Cardiac fibroblast (primary cell): ENCODE measurements at regions not wholly inside any gene's neighbourhood (a gene's known extent, or its start where the extent isn't known, plus 50 kb on each side); places are given as distances from the start of the nearest gene placed in this dataset.
"Not testable (repeated sequence)": the region's sequence is repeated elsewhere in the genome, so short reads cannot be mapped to it uniquely, and the experiment has no call there.

Experiments
- DNase-seq, 2 donors: peaks; one replicate each; pipeline versions ENCODE4 v3.0.0 to v3.0.0-alpha.2; 2010; ENCODE audit warnings: low read depth in 2 of 2
- H3K4me3 ChIP-seq, 2 donors: replicated peaks in 1 of 2; 1 replicate in 1 of 2; 2 replicates in 1 of 2; pipeline ENCODE4 v1.5.1; 2011; ENCODE audit warnings: low read depth in 2 of 2, low read length in 2 of 2, mild to moderate bottlenecking in 2 of 2, moderate library complexity in 1 of 2
- TF ChIP-seq, protein P1 (sequence below): IDR thresholded peaks from one replicate; pipeline ENCODE4 v1.5.1; 2011; ENCODE audit warnings: low read depth, mild to moderate bottlenecking, low read length, inconsistent platforms

DNA sequence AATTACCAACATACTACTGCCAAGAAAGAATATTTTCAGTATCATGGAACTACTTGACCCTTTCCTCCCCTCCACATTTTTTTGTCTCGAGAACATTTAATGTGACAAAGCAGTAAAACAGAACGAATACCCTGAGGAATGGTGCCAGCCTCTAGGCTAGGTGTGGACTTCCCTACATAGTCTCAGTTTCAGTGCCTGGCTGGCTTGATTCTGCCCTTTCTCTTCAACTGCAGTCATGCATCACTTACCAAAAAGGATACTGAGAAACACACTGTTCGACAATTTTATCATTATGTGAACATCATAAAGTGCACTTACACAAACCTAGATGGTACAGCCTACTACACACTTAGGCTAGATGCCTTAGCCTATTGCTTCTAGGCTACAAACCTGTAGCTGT is 305.3 kb upstream of the HNRNPA3 start:
- no peak overlapping the region for H3K4me3 ChIP-seq
- TF ChIP-seq, protein P1, sequence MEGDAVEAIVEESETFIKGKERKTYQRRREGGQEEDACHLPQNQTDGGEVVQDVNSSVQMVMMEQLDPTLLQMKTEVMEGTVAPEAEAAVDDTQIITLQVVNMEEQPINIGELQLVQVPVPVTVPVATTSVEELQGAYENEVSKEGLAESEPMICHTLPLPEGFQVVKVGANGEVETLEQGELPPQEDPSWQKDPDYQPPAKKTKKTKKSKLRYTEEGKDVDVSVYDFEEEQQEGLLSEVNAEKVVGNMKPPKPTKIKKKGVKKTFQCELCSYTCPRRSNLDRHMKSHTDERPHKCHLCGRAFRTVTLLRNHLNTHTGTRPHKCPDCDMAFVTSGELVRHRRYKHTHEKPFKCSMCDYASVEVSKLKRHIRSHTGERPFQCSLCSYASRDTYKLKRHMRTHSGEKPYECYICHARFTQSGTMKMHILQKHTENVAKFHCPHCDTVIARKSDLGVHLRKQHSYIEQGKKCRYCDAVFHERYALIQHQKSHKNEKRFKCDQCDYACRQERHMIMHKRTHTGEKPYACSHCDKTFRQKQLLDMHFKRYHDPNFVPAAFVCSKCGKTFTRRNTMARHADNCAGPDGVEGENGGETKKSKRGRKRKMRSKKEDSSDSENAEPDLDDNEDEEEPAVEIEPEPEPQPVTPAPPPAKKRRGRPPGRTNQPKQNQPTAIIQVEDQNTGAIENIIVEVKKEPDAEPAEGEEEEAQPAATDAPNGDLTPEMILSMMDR = no peak
- no peak for DNase-seq

DNA sequence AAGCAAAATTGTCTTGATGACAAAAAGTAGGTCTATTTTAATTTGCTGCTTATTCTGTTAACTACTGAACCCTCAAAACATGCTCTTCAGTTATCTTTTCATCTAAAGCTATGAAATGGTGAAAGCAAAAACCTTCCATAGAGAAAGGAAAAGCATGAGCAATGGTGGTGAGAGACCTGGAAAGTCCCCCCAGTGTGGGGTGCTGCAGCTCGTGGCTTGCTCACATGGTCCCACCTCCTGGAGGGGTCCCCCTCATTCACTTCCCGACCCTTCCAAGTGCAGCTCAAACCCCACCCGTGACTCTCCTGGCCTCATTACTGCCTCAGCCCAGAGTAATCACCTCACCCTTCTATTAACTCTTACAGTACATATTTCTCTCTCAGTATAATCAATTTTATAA is 301.8 kb upstream of the HNRNPA3 start:
- TF ChIP-seq, protein P1 = no peak
- no peak overlapping the region for H3K4me3 ChIP-seq
- no peak for DNase-seq

DNA sequence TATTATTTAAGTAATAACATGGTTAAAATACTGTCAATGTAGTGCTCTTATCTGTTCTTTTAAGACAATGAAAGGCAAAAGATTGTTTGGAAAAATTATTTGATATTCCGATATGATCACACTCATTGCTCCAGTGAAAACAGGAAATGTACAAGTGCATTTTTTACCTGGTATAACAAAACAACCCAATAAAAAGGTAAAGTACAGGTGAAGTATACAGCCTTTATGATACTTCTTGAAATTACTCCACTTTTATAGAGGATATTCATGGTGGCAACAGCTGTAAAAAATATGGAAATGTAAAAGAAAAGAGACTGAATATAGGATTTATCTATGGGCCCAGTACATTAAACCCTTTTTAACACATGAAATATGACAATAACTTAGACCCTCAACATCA is 298.6 kb upstream of the HNRNPA3 start:
- no peak overlapping the region for H3K4me3 ChIP-seq
- no peak for DNase-seq
- TF ChIP-seq, protein P1 = no peak

DNA sequence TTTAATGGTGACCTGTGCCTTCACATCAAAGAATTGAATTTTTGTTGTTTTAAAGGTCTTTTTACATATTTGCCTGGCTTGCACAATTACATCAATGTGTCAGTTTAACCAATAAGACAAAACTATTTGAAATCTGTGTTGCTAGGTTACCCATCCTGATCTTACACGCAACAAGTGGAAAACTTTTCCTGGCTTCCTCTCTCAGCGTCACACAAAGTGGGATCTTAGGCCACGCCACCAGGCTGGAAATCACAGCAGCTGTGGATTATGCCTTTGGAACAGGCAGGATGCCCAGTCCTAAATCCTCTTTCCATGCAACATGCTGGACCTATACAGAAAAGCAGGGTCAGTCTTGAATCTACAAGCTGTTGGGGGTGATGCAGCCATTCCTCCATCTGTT is 298.2 kb upstream of the HNRNPA3 start:
- DNase-seq = no peak
- no peak overlapping the region for H3K4me3 ChIP-seq

DNA sequence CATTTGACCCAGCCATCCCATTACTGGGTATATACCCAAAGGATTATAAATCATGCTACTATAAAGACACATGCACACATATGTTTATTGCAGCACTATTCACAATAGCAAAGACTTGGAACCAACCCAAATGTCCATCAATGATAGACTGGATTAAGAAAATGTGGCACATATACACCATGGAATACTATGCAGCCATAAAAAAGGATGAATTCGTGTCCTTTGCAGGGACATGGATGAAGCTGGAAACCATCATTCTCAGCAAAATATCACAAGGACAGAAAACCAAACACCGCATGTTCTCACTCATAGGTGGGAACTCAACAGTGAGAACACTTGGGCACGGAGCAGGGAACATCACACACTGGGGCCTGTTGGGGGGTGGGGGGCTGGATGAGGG is 290.0 kb upstream of the HNRNPA3 start:
- DNase-seq, H3K4me3 ChIP-seq: not testable (repeated sequence)

More for the DNA sequence above, 298.2 kb upstream of the HNRNPA3 start:
- TF ChIP-seq, protein P1 = no peak

DNA sequence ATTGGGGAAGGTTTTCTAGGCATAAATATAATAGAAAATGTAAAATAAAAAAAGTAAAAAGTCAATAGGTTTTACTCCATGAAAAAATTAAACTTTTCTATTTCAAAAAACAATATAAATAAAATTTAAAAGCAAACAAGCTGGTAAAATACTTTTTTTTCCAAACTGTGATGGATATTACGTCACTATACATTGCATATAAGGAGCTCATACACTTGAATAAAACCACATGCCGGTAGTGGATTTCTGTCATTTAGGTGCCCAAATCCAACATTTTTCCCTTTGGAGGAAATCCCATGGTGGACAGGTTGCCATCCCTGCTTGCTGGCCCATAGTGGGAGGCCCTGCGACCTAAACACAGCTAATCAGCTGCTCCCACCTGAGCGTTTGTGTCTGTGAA is 289.4 kb upstream of the HNRNPA3 start:
- TF ChIP-seq, protein P1 = no peak
- DNase-seq = no peak
- H3K4me3 ChIP-seq = no peak overlapping the region

DNA sequence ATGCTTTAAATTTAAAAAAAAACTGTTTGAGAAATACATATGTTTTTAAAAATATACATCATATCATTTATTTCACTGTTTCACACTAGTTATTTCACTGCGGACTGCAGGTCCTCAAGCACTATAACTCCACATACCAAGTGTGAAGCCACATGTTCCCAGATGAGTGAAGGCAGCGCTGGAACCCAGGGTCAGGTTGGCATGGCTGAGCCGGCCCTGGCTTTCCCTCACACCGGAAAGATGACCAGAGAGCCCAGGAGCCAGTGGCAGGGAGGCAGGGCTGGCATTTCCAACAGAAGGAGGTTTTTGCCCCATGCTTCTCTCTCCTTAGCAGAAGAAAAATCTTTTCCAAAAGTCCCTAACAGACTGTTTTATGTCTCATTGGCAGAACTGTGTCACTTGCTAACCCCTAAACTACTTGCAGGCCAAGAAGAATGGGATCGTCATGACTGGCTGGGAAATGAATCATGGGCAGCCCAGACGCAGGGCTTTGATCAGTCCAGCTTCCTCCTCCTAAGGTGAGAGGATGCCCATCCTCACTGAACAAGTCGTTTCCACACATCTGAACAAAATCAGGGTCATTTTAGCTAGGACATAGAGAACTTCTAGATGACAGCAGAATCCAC is 287.6 kb upstream of the HNRNPA3 start:
- H3K4me3 ChIP-seq = no peak overlapping the region
- no peak for DNase-seq
- TF ChIP-seq, protein P1 = no peak
